HFF-Myc (cell line): ENCODE measurements at regions not wholly inside any gene's neighbourhood (a gene's known extent, or its start where the extent isn't known, plus 50 kb on each side); places are given as distances from the start of the nearest gene placed in this dataset.

Experiments used
- DNase-seq: peaks from one replicate; pipeline ENCODE4 v3.0.0-alpha.2; 2011; ENCODE audit warnings: low read depth; ENCODE audit errors: extremely low read depth
- H3K4me3 ChIP-seq: replicated peaks from 2 replicates; pipeline ENCODE4 v1.5.1; 2011; ENCODE audit warnings: low read depth, mild to moderate bottlenecking, control low read depth, low read length
- CTCF ChIP-seq: IDR thresholded peaks from 2 replicates; pipeline ENCODE4 v1.5.1; 2012; ENCODE audit warnings: mild to moderate bottlenecking, low read depth, low read length, control low read depth; ENCODE audit errors: missing control alignments

- peak; percentile 67 for DNase-seq
- no peak for TF ChIP-seq CTCF
These were observed 272.2 kb upstream of the RARB start for GRCh38 chr3:25155652-25156471.

GRCh38 chr3:25156626-25157025 is 271.4 kb upstream of the RARB start:
- peak; percentile 63 for DNase-seq
- no peak overlapping the region for H3K4me3 ChIP-seq
- no peak for TF ChIP-seq CTCF

More at GRCh38 chr3:25155652-25156471, 272.2 kb upstream of the RARB start:
- H3K4me3 ChIP-seq = no peak overlapping the region

- no peak for DNase-seq
- no peak overlapping the region for H3K4me3 ChIP-seq
- no peak for TF ChIP-seq CTCF
These were observed 262.8 kb upstream of the RARB start for GRCh38 chr3:25165306-25165705.

GRCh38 chr3:25166016-25166415 is 262.0 kb upstream of the RARB start:
- DNase-seq = no peak
- no peak for TF ChIP-seq CTCF
- no peak overlapping the region for H3K4me3 ChIP-seq

- no peak for DNase-seq
- H3K4me3 ChIP-seq = no peak overlapping the region
- TF ChIP-seq CTCF = no peak
These were observed 258.9 kb upstream of the RARB start for GRCh38 chr3:25169151-25169550.

- no peak for DNase-seq
- no peak overlapping the region for H3K4me3 ChIP-seq
- no peak for TF ChIP-seq CTCF
These were observed 258.0 kb upstream of the RARB start for GRCh38 chr3:25170021-25170420.

- DNase-seq = no peak
- TF ChIP-seq CTCF = no peak
- H3K4me3 ChIP-seq = no peak overlapping the region
These were observed 256.8 kb upstream of the RARB start for GRCh38 chr3:25171118-25171807.
